ENCODE measurements at regions not wholly inside any gene's neighbourhood (a gene's known extent, or its start where the extent isn't known, plus 50 kb on each side); places are given as distances from the start of the nearest gene placed in this dataset.

DNA sequence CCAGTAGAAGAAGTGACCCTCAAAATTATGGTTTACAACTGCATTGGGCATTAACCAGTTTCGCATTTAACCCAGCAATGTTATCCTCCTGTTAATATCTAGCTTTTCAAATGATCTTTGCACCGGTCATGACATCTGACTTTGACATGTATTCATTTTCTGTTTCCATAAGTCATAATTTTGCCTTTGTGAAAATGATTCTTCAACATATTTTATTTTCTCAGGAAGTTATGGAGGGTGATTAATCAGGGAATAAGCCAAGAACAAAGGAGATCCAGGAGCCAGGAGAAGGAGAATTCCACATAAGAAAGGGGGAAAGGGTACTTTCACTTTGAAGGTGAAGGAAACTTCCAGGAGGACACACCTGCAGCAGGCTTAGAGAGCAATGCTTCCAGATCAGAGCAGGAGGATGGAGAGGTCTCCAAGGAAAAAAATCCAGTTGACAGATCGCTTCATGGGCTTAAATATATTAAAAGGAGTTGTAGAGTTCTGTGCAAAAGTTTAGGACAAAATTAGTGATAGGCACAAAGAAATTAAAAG is 92.1 kb upstream of the FAM3C start:
- DNase-seq: no peak

DNA sequence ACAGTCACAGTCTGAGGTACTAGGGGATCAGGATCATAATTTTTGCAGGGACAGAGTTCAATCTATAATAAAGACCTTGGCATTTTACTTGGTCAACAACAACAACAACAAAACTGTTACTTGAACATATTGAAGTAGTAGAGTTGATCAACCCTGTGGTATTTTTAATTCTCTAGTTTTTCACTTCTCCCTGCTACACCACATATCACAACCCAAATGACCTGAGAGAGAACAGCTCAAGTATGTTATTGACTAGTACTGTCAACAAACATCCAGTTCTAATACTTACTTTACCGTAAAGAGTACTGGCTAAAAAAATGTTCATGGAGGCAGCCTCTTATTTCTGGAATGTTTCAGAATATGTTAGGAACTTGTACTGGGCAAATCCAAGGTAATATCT is 90.5 kb upstream of the FAM3C start:
- no peak for DNase-seq

DNA sequence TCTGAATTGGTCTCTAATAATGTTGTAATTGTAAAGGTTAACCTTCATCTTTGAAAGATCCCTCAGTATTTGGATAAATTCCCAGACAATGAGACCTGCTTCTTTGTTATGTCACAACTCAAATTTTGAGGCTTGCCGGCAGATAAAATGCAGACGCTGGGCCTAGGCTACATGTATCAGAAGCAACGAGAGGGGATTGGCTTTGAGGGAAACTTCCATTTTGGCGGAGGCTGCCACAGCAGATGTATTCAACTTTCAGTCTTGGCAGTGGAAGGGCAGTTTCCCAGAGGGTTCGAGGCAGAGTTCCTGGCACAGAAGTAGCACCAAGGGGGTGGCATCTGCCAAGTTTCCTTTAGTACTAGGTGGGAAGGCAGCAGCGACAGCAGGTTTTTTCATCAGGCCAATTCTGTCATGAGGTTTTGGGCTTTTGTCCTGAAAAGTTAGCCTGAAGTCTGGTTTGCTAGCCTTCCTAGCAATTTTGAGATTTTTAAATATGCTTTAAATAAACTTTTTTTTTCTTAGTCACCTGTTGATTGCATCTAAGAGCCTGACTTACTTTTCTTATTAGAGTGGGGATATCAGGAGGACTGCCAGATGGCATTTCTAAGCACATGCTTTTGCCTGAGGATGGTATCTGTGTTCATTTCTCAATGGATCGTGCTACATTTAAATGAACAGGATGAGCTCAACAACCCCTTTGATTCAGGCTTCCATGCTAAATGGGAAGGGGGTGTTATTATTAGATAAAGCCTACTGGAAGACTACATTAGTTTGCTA is 89.5 kb upstream of the FAM3C start:
- DNase-seq: no peak

DNA sequence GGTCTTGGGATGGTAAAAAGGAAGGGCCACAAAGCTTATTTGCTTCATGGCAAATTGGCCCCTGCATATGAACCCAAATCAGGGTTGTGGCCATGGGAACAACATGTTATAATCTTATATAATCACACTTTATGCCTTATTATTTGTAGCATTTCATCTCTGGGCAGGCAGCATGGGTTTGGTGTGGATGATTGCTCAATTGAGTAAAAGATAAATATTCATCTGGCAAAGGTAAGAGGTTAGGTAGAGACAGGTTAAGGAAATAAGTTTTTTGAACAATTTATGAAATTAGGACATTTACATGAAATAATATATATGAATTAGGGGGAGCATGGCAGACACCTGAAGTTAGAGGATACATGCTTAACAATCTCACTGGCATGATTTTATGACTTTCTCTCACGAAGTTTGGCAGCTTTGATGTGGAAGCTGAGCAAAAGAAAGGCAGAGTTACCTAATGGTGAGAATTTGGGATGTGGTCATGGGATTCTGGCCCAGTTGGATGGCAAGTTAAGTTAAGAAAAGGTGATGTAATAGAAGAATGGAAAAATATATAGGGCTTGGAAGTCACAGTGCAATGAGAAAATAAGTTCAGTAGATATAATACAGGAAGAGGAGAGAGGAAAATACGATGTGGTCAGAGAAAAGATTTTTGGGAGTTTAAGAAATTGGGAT is 88.1 kb upstream of the FAM3C start:
- DNase-seq: no peak

DNA sequence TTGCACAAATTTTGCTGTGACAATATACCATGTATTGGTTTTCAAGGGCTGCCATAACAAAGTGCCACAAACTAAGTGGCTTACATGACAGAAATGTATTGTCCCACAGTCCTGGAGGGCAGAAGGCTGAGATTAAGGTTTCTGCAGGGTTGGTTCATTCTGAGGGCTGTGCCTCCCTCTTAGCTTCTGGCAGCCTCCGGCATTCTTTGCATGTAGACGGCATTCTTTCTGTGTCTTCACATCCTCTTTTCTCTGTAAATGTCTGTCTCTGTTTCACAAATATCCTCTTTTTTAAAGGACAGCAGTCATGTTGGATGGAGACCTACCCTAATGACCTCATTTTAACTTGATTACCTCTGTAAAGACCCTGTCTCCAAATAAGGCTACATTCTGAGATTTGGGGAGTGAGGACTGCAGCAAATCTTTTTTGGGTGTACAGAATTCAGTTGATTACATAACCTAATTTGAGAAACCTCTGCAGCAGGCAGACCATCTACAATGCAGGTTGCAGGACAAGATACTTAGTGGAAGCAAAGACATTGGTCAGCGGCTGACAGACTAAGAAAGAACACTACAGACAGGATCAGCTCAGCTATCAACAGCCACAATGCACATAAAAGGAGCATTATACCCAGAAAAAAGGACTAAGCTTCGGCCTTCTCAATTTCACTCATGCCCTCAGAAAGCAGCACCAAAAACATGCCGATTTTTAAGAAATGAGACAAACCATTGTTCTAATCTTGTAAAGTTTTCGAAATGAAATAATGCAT is 84.6 kb upstream of the FAM3C start:
- DNase-seq: no peak

DNA sequence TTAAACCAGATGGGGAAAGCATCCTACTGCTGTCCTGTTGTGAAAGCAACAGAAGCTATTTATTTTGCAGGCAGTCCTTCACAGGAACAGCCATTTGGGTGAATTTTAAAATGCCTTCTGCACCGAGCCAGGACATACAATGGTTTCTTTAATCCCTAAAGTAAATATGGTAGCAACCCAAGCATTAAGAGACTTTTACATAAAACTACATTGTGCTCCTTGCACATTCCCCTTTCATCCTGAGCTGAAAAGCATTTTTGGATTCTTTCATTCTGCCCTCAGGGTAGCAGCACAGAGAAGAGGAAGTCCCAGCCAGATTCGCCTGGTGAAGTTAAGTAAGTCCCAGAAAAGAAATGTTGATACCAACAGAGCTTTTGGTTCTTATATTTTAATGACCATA is 84.0 kb upstream of the FAM3C start:
- no peak for DNase-seq

DNA sequence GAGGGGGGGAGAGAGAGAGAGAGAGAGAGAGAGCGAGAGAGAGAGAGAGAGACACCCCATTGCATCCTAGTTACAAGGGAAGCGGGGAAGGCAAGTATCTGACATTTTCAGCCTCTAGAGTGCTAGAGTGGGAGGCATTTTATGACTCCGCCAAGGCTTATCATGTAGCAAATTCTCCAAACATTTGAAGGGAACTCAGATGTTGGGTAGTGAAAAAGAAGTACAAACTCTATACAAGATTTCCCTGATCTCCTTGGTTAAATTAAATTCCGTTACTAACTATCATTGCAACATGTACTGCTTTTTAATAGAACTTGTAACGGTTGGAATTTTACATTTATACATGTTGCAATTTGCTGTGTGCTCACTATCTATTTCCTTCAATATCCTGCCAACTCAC is 83.4 kb upstream of the FAM3C start:
- DNase-seq: no peak

DNA sequence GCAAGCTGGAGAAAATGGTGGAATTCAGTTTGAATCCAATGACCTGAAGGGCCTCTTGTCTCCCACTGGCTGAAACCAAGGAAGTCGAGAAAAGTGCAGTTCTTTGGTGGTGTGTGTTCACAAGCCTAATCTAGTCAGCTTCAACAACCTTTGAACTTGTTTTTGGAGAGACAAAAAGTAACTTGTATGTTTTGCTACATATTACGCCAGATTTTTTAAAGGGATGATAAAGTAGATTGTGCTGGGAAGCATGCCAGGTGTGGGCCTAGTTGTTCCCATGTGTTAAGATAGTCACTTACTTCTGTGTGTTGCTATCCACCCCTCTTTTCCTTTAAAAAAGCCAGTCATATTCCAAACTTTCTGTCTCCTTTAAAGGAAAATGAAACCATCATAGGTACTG is 79.7 kb upstream of the FAM3C start:
- DNase-seq: no peak

DNA sequence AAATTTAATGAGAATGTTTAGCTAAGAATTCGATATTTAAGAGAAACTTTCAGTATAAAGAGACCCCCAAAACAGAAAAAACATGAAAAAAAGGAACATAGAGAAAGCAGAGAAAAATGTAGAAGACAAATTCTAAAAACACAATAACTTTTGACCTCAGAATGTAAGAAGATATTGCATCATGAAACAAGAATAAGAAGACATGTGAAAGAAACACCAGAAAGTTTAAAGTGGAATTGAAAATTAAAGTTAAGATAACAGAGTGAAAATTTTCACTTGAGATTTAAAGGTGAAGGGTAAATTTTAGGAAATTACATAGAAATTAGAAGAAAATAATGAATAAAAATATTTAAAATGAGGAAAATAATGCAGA is 78.2 kb upstream of the FAM3C start:
- DNase-seq: no peak

DNA sequence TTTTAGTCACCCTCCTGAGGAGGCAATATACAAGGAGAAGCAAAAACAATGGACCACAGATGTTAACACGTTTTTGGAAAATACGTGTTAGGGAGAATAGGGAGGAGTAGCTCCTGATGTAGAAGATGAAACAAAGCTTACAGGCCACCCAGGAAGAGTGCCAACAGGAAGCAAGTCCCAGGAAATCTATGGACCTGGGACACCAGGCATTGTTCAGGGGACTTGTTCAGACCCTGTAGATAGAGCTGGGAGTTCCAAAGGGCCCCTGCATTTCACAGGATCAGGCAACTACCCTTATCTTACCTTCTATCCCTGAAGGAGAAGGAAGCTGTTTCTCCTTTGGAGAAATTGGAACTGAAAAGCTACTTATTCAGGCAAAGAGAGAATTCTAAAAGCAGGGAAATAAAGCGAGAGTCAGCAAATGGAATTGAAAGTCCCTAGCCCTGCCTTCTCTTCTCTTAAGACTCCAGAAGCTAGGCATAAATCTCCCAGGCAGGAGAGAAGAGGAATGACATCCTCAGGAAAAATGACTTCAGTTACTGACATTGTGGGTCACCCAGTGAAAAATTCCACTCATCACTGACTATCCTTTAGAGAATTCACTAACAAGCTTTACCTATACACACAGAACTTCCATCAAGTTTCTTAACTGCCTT is 77.7 kb upstream of the FAM3C start:
- no peak for DNase-seq

DNA sequence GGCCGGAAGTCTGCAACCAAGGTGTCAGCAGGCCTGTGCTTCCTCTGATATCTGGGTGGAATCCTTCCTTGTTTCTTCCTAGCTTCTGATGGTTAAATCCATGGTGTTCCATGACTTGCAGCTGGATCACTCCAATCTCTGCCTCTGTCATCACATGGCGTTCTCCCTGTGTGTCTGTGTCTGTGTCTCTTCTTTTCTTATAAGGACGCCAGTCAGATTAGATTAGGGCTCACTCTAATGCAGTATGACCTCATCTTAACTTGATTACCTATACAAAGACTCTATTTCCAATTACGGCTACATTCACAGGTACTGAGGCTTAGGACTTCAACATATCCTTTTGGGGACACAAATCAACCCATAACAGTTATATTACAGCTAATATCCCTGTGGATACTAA is 70.3 kb upstream of the FAM3C start:
- no peak for DNase-seq

DNA sequence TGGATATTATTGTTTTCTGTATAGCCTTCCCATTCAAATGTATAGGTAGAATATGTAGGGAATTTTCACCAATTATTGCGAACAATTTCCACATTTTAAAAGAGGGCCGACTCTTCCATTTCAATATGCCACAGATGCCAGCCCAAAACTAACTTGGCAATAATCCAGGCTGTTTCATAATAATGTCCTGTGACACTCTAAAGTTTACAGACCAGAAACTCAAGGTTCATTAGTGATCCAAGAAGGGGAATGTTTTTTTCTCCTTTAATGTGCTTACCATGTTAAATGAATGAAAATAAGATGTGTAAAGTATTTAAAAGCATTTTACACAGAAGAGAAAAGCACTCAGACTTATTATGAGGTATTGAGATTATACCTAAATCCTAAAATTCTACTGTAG is 63.0 kb upstream of the FAM3C start:
- DNase-seq: no peak

DNA sequence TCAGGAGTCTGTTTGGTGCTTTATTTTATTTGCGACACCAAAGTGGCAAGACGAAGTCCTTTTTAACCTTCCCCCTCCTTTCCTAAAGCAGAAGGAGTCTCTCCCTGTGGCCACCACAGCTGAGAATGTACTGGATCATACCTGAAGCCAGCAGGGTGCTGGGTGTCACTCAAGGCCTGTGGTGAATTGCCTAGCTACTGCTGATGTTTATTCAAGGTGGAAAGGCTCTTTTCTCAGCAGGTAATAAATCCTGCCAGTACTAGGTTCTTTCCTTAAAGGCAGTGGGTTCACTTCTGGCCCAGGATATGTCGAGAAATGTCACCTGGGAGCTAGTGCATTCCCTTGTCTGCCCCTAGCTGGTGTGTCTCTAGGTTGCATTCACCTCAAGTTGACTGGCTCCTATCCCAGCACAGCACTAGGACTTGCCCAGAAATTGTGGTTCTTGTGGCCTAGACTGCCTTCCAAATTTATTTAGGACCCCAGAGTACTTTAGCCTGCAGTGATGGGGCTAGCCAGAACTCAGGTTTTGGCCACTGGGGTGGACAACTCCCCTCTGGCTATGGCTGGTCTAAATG is 60.8 kb upstream of the FAM3C start:
- no peak for DNase-seq

DNA sequence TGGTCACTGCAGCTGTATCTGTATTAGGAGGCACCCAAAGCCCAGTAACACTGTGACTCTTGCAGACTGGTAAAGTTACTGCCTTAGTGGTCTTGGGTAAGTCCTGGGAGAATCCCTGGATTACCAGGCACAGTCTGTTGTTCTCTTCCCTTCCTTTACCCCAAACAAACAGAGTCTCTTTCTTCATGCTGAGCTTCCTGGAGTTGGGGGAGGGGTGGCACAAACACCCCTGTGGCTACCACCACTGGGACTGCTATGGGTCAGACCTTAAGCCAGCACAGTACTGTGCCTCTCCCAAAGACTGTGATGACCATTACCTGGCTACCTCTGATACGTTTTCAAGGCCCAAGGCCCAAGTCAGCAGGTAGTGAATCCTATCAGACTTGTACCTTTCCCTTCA is 59.9 kb upstream of the FAM3C start:
- DNase-seq: no peak

DNA sequence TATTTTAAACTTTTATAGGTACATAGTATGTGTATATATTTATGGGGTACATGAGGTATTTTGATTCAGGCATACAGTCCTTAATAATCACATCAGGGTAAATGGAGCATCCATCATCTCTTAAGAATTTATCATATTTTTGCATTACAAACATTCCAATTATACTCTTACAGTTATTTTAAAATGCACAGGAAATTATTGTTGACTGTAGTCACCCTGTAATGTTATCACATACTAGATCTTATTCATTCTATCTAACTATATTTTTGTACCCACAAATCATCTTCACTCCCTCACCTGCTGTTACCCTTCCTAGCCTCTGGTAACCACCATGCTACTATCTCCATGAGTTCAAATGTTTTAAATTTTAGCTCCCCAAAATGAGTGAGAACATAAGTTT is 56.3 kb upstream of the FAM3C start:
- peak in 1 of 2 experiments; percentile 5 for DNase-seq

DNA sequence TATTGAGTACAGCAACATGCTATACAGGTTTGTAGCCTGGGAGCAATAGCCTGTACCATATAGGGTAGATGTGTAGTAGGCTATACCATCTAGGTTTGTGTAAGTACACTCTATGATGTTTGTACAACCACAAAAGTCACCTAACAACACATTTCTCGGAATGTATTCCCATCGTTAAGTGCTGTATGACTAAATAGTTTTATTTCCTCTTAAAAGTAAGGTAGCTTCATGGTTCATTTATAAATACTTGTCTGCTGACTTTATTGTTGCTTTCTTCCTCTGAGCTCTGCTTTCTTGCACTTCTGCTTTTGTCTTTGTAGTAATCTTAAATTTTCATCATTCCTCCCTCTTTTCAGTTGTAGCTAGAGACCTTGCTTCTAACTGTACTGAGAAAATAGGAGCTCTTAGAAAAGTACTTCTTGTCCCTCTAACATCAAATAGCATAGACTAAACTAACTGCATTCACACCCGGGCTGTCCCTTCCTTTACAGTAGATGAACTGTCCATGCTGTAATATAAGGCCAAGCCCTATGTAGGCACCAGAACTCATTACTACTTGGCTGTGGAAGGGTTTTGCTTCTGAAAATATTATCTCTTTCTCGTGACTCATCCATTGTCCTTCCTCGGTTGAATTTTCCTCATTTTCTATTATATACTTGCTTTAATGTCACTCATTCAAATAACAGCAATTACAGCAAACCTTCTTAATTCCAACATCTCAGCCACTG is 55.4 kb upstream of the FAM3C start:
- DNase-seq: no peak

DNA sequence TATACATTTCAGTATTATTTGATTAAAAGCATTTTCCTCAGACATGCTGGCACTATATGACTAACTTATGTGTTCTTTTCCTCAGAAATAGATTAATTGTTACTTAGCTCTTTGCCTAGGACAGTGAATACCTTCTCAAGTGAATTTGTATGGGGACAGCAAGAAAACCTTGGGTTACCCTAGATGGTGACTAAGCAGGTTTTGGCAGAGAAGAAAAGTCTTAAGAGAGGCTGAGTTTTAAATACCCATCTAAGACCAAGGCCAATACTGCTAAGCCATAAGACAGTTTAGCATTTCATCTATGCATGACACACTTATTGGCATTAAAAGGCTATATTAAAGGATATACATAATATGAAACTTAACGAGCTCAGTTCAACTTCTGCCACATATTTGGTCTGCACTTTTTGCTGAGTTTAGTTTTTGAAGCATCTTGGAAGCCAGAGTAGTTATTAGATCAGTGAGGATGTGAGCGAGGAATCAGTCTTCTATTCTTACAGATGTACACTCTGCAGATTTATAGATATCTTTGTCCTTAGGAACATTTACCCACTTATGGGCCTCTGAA is 54.6 kb upstream of the FAM3C start:
- no peak for DNase-seq

DNA sequence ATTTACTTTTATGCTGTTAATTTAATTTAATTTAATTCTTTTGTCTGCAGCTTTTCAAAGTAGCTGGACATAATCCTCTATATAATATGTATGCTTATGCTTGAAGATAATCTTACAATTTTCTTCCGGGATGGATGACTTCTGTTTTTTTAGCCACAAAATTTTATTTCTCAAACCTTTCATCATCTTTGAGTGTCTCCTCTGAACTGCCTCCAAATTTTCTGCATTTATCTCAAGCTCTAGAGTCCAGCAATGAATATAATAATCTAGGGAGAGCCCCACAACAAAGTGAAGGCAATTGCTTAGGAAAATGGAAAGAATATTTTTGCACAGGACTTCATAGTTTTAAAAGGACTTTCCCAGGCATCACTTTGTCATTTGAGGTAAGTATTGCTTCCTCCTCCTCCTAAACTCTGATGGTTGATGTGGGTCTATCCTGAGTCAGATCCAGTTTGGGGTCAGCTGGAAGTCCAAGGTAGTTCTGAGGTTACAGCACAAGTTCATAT is 53.7 kb upstream of the FAM3C start:
- no peak for DNase-seq

DNA sequence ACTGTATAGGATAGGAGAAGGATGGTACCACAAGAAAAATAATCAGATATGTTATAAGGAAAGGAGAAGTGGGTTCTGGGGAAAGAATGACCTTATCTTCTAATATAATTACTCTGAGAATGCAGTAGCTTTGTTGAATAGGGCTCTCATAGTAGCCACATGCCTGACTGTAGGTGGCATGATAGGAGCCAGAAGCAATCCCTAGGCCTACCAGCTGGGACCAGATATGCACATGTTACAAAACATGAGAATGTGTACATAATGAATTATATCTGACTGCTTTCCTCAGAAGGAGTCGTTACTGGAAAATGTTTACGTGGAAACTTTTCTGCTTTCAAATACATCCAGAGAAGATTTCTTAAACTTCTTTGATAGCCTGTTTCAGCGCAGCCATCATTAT is 53.2 kb upstream of the FAM3C start:
- peak in 1 of 2 experiments; percentile 32 for DNase-seq

DNA sequence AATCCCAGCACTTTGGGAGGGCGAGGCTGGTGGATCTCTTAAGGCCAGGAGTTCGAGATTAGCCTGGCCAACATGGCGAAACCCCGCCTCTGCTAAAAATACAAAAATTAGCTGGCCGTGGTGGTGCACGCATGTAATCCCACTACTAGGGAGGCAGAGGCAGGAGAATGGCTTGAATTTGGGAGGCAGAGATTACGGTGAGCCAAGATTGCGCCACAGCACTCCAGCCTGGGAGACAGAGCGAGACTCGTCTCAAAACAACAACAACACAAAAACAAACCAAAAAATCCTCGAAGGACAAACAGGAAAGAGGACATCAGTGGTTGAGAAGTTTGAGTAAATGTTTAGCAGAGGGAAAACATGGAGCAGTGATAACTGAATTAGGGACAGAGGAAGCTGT is 52.3 kb upstream of the FAM3C start:
- DNase-seq: no peak

DNA sequence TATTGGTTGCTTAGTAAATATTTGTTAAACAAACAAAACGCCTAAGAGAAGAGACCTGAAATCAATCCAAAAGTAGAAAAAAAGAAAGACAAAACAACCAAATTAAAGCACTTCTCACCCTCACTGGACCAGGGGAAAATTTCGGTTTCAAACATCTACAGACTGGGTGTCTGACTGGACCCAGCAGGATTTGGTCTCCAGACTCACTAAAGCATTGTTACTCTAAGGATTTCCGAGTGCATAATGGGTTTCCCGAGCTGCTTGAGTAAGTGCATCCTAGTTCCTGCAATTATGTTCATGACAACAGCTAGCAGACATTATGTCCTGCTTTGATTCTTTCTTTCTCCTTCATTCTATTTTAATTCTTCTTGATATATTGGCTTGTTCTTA is 51.8 kb upstream of the FAM3C start:
- DNase-seq: no peak
